ENCODE measurements at regions not wholly inside any gene's neighbourhood (a gene's known extent, or its start where the extent isn't known, plus 50 kb on each side); places are given as distances from the start of the nearest gene placed in this dataset.
"Not testable (repeated sequence)": the region's sequence is repeated elsewhere in the genome, so short reads cannot be mapped to it uniquely, and the experiment has no call there.

GRCh38 chr21:35509001-35509704 is 460.1 kb upstream of the RUNX1 start:
- intact Hi-C loops (cut with DNase I), result no loop called here
- ATAC-seq (peak; percentile 65), DNase-seq (ENCODE audit: low spot score) (no peak)

GRCh38 chr21:35508139-35508888 is 459.2 kb upstream of the RUNX1 start:
- peak; percentile 95 for ATAC-seq
- DNase-seq (ENCODE audit: low spot score), result peak; percentile 75
- intact Hi-C loops (cut with DNase I), result no loop called here

GRCh38 chr21:35507181-35507759 is 458.2 kb upstream of the RUNX1 start:
- no peak for DNase-seq (ENCODE audit: low spot score)
- ATAC-seq, result no peak
- intact Hi-C loops (cut with DNase I), result no loop called here

GRCh38 chr21:35506771-35507170 is 457.7 kb upstream of the RUNX1 start:
- intact Hi-C loops (cut with DNase I), result no loop called here
- DNase-seq (ENCODE audit: low spot score), result no peak
- no peak for ATAC-seq

- intact Hi-C loops (cut with DNase I), result no loop called here
- DNase-seq (ENCODE audit: low spot score), result no peak
- no peak for ATAC-seq
These were observed 457.2 kb upstream of the RUNX1 start for GRCh38 chr21:35506352-35506751.

GRCh38 chr21:35504951-35505466 is 455.9 kb upstream of the RUNX1 start:
- intact Hi-C loops (cut with DNase I), result no loop called here

GRCh38 chr21:35504277-35504676 is 455.2 kb upstream of the RUNX1 start:
- no peak for ATAC-seq
- intact Hi-C loops (cut with DNase I), result no loop called here
- DNase-seq (ENCODE audit: low spot score), result no peak

More at GRCh38 chr21:35504951-35505466, 455.9 kb upstream of the RUNX1 start:
- ATAC-seq (no peak), DNase-seq (ENCODE audit: low spot score) (no peak)

- intact Hi-C loops (cut with DNase I), result no loop called here
- DNase-seq (ENCODE audit: low spot score), result no peak
- peak; percentile 58 for ATAC-seq
These were observed 454.6 kb upstream of the RUNX1 start for GRCh38 chr21:35503671-35504070.

- intact Hi-C loops (cut with DNase I), result no loop called here
- ATAC-seq, result no peak
- no peak for DNase-seq (ENCODE audit: low spot score)
These were observed 453.7 kb upstream of the RUNX1 start for GRCh38 chr21:35502821-35503220.

- ATAC-seq; intact Hi-C loops (cut with DNase I); DNase-seq (ENCODE audit: low spot score): not testable (repeated sequence)
These were observed 448.4 kb upstream of the RUNX1 start for GRCh38 chr21:35497522-35497921.

GRCh38 chr21:35491920-35492678 is 443.0 kb upstream of the RUNX1 start:
- DNase-seq (ENCODE audit: low spot score) (no peak), ATAC-seq (peak; percentile 70)

GRCh38 chr21:35491114-35491513 is 442.0 kb upstream of the RUNX1 start:
- DNase-seq (ENCODE audit: low spot score) (no peak), ATAC-seq (no peak)
- intact Hi-C loops (cut with DNase I), result no loop called here

More at GRCh38 chr21:35491920-35492678, 443.0 kb upstream of the RUNX1 start:
- intact Hi-C loops (cut with DNase I), result no loop called here

- DNase-seq (ENCODE audit: low spot score) (no peak), ATAC-seq (no peak)
- intact Hi-C loops (cut with DNase I), result no loop called here
These were observed 440.4 kb upstream of the RUNX1 start for GRCh38 chr21:35489389-35489980.

- DNase-seq (ENCODE audit: low spot score), result no peak
- intact Hi-C loops (cut with DNase I), result no loop called here
- no peak for ATAC-seq
These were observed 439.8 kb upstream of the RUNX1 start for GRCh38 chr21:35488946-35489345.

- intact Hi-C loops (cut with DNase I), result no loop called here
- DNase-seq (ENCODE audit: low spot score) (no peak), ATAC-seq (no peak)
These were observed 436.3 kb upstream of the RUNX1 start for GRCh38 chr21:35485364-35485763.

- intact Hi-C loops (cut with DNase I), result no loop called here
- DNase-seq (ENCODE audit: low spot score) (no peak), ATAC-seq (no peak)
These were observed 435.7 kb upstream of the RUNX1 start for GRCh38 chr21:35484851-35485250.

GRCh38 chr21:35484032-35484431 is 434.9 kb upstream of the RUNX1 start:
- DNase-seq (ENCODE audit: low spot score), result no peak
- ATAC-seq, result no peak
- intact Hi-C loops (cut with DNase I), result no loop called here

GRCh38 chr21:35482933-35483662 is 434.0 kb upstream of the RUNX1 start:
- intact Hi-C loops (cut with DNase I), result no loop called here
- no peak for DNase-seq (ENCODE audit: low spot score)
- no peak for ATAC-seq
